HEK293 (cell line): ENCODE measurements at regions not wholly inside any gene's neighbourhood (a gene's known extent, or its start where the extent isn't known, plus 50 kb on each side); places are given as distances from the start of the nearest gene placed in this dataset.

Experiments
- CTCF ChIA-PET: fragments of 350-600 bp; formaldehyde crosslinking; extraction: SDS; loops from one replicate; lab custom pipeline; 2021; ENCODE audit warnings: antibody characterized with exemption; lab: Yijun Ruan, JAX
- POLR2A ChIA-PET: fragments of 300-600 bp; formaldehyde crosslinking; extraction: SDS; loops from one replicate; lab custom pipeline; 2020; ENCODE audit warnings: antibody characterized with exemption, inconsistent platforms; lab: Yijun Ruan, JAX
- H3K27ac ChIP-seq: fragments of 200-500 bp; sonication (Bioruptor generic); 2 replicates; pipeline ENCODE4 v1.5.1; 2014; ENCODE audit warnings: low read depth, low read length, control low read depth, inconsistent platforms; ENCODE audit errors: extremely low read depth
- H3K36me3 ChIP-seq, 2 experiments: fragments of 200-500 bp in 1 of 2; sonication (Bioruptor generic) in 1 of 2; 1 replicate in 1 of 2; 2 replicates in 1 of 2; pipeline ENCODE4 v1.5.1; 2014 to 2017; ENCODE audit warnings: inconsistent platforms in 2 of 2, low read length in 2 of 2; ENCODE audit not compliant: control insufficient read depth in 2 of 2, insufficient read depth in 1 of 2
- H3K4me1 ChIP-seq: fragments of 200-500 bp; sonication (Bioruptor generic); 2 replicates; pipeline ENCODE4 v1.5.1; 2014; ENCODE audit warnings: mild to moderate bottlenecking, low read length, inconsistent platforms; ENCODE audit not compliant: control insufficient read depth, insufficient read depth
- H3K4me3 ChIP-seq: 2 replicates; pipeline ENCODE4 v1.5.1; 2011; ENCODE audit warnings: low read depth, mild to moderate bottlenecking, control low read depth, low read length, moderate library complexity
- H3K9me3 ChIP-seq: fragments of 200-500 bp; sonication (Bioruptor generic); 2 replicates; pipeline ENCODE4 v1.5.1; 2014; ENCODE audit warnings: low read depth, low read length, inconsistent platforms; ENCODE audit not compliant: control insufficient read depth, insufficient read depth
- ATF2 ChIP-seq: fragments of 450-650 bp; formaldehyde crosslinking; IDR thresholded peaks from 2 replicates; pipeline ENCODE4 v1.5.1; 2016; ENCODE audit warnings: missing biosample characterization, missing genetic modification characterization, low read depth
- EGR2 ChIP-seq: fragments of 450-650 bp; formaldehyde crosslinking; IDR thresholded peaks from 2 replicates; pipeline ENCODE4 v1.5.1; 2016; ENCODE audit warnings: low read depth, missing biosample characterization, missing genetic modification characterization
- PRDM2 ChIP-seq: fragments of 450-650 bp; formaldehyde crosslinking; IDR thresholded peaks from 2 replicates; pipeline ENCODE4 v1.5.1; 2016; ENCODE audit warnings: missing biosample characterization, missing genetic modification characterization, borderline replicate concordance
- ZBTB49 ChIP-seq: fragments of 450-650 bp; formaldehyde crosslinking; IDR thresholded peaks from 2 replicates; pipeline ENCODE4 v1.5.1; 2016; ENCODE audit warnings: missing biosample characterization, missing genetic modification characterization, low read depth
- ZBTB6 ChIP-seq: fragments of 450-650 bp; formaldehyde crosslinking; IDR thresholded peaks from 2 replicates; pipeline ENCODE4 v1.5.1; 2017; ENCODE audit warnings: missing biosample characterization, missing genetic modification characterization
- ZNF132 ChIP-seq: fragments of 450-650 bp; formaldehyde crosslinking; IDR thresholded peaks from 2 replicates; pipeline ENCODE4 v1.5.1; 2017; ENCODE audit warnings: missing biosample characterization, missing genetic modification characterization, borderline replicate concordance
- ZNF37A ChIP-seq: fragments of 450-650 bp; IDR thresholded peaks from 2 replicates; pipeline ENCODE4 v1.5.1; 2018; ENCODE audit warnings: missing biosample characterization, missing genetic modification characterization
- ZNF426 ChIP-seq: fragments of 450-650 bp; formaldehyde crosslinking; IDR thresholded peaks from 2 replicates; pipeline ENCODE4 v1.5.1; 2017; ENCODE audit warnings: missing biosample characterization, missing genetic modification characterization, mild to moderate bottlenecking, inconsistent platforms, moderate library complexity
- ZNF510 ChIP-seq: fragments of 450-650 bp; formaldehyde crosslinking; IDR thresholded peaks from 2 replicates; pipeline ENCODE4 v1.5.1; 2018; ENCODE audit warnings: mild to moderate bottlenecking, missing genetic modification characterization, missing biosample characterization; ENCODE audit not compliant: insufficient replicate concordance
- ZNF626 ChIP-seq: fragments of 450-650 bp; sonication (Bioruptor Pico); formaldehyde crosslinking; IDR thresholded peaks from 2 replicates; pipeline ENCODE4 v1.5.1; 2018; ENCODE audit warnings: missing biosample characterization, missing genetic modification characterization, inconsistent platforms
- ZNF677 ChIP-seq: fragments of 450-650 bp; IDR thresholded peaks from 2 replicates; pipeline ENCODE4 v1.5.0; 2018; ENCODE audit warnings: missing biosample characterization, mild to moderate bottlenecking, missing genetic modification characterization, moderate library complexity
- ZSCAN16 ChIP-seq: fragments of 450-650 bp; formaldehyde crosslinking; IDR thresholded peaks from 2 replicates; pipeline ENCODE4 v1.5.1; 2016; ENCODE audit warnings: missing biosample characterization, missing genetic modification characterization

GRCh38 chr13:84405286-84405685 lies 523.0 kb upstream of the SLITRK1 start (continued):
- TF ChIP-seq ATF2 (tag by site-specific recombination) = no peak
- TF ChIP-seq ZSCAN16 (tag by site-specific recombination) = no peak

GRCh38 chr13:84400706-84401105 lies 518.4 kb upstream of the SLITRK1 start:
- Histone ChIP-seq H3K27ac (no peak overlapping the region), H3K4me3 (no peak overlapping the region), H3K9me3 (no peaks in the 10 kb centered on the region), H3K4me1 (no peaks in the 10 kb centered on the region)
- POLR2A ChIA-PET = no interaction called here
- TF ChIP-seq ZNF510 (tag by site-specific recombination) (no peak), ZBTB6 (tag by site-specific recombination) (no peak), ZNF626 (tag by site-specific recombination) (no peak), ZSCAN16 (tag by site-specific recombination) (no peak), ZNF37A (no peak), EGR2 (tag by site-specific recombination) (no peak), ZBTB49 (no peak), ZNF426 (tag by site-specific recombination) (no peak), PRDM2 (tag by site-specific recombination) (no peak), ZNF132 (no peak), ZNF677 (no peak)
- TF ChIP-seq, all 188 proteins: peak for 0
- H3K36me3 ChIP-seq = no peaks in the 10 kb centered on the region
- CTCF ChIA-PET = no interaction called here
